Activated CD8-positive, alpha-beta memory T cell treated with anti-CD3 and anti-CD28 coated beads, Interleukin-2, amount 50 U/mL, for 24 hours (primary cell): ENCODE measurements at regions not wholly inside any gene's neighbourhood (a gene's known extent, or its start where the extent isn't known, plus 50 kb on each side); places are given as distances from the start of the nearest gene placed in this dataset.

ENCODE experiments used
- DNase-seq: peaks from one replicate; pipeline ENCODE4 v3.0.0-alpha.2; 2020; ENCODE audit errors: extremely low read depth

- DNase-seq: no peak
These were observed 509.6 kb upstream of the SUCLG2 start for GRCh38 chr3:68163968-68164367.

GRCh38 chr3:68163062-68163461, 508.6 kb upstream of the SUCLG2 start:
- no peak for DNase-seq

DNA sequence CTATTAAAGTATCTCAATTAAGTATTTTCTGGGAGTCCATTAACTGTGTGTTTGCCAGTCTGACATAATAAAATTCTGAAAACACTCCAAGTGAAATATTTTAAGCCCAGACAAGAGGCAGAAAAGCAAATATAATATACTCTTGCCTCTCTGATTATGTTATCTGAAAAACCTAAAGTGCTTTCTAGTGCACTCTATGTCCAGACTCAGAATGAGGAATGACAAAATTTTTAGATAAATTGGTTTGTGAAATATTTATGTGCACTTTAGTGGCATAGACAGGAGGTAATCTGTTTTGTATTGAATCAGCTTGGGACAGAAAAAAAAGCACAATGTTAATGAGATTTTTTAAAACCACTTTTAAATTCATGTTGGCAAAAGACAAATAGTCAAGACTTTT, 508.2 kb upstream of the SUCLG2 start:
- DNase-seq: no peak

- no peak for DNase-seq
These were observed 496.9 kb upstream of the SUCLG2 start for GRCh38 chr3:68151359-68151758.

DNA sequence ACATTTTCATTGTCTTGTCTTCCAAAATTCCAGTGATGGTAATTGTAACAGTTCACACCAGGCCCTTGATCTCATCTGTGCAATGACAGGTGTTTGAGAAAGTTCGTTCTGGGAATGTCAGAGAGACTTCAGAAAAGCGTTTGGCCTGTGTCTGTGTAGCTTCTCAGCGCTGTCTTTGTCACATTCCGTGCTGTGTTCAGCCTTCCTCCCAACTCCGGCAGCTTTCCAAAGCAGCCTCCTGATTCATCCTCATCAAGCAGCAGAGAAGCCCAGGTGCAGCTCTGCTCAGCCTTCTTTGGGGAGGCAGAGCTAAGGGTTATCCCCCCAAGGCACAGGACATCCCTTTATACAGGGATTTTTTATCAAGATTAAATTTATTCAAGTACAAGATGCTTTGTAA, 494.0 kb upstream of the SUCLG2 start:
- no peak for DNase-seq

DNA sequence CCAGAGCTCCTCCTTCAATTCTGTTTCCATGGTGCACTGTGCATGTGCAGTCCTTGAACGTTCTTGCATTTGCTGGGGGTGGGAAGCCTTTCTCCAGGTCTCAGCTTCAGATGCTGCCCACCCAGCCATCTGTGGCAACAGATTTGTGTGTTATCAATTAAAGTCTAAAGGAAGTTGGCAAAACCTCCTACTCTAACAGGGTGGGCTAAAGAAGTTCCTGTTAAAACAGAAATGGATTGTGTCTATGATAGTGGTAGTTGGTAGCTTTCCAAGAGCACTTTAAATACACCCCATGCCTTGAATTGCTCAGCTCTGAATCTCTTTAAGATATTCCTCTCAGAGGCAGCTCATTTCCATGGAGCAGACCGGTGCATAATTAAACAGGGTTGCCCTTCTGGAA, 488.0 kb upstream of the SUCLG2 start:
- DNase-seq: no peak

GRCh38 chr3:68139897-68140296, 485.5 kb upstream of the SUCLG2 start:
- DNase-seq: no peak

GRCh38 chr3:68136411-68136810, 482.0 kb upstream of the SUCLG2 start:
- DNase-seq: no peak

GRCh38 chr3:68135067-68135466, 480.7 kb upstream of the SUCLG2 start:
- no peak for DNase-seq

- no peak for DNase-seq
These were observed 474.7 kb upstream of the SUCLG2 start for GRCh38 chr3:68129065-68129464.

DNA sequence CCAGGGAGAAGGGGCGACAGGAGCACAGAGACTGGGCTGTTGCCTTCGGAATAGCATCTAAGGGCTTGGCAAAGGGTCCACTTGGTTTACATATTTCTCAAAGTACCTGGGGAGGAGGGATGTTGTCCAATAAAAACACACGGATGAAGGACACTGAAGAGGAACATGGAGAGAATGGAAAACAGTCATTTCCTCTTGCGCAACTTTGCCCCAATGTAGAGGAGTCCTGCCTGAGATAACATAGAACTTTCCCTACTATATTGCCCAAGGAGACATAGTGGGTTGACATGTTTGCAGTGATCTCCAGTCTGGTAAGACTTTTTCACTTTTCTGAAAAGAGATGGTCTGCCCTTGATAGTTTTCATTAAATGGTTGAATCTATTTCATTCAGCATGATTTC, 468.8 kb upstream of the SUCLG2 start:
- no peak for DNase-seq

DNA sequence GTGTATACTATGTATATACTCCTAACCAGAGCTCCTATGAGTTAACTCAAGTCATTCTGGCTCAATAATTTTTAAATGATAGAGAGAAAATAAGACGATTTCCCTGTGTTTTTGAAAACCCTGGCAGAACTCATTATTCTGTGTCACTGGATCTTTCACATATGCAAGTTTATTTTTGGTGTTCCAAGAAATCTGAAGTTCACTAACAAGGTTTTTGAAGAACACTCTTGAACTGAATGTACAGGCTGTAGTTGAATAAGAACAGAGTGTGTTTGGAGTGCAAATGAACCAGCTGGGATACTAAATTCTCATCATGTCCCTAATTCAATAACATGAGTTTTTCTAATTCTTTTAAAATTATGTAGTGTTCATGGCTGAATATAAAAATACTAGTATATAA, 466.9 kb upstream of the SUCLG2 start:
- no peak for DNase-seq

- no peak for DNase-seq
These were observed 462.2 kb upstream of the SUCLG2 start for GRCh38 chr3:68116580-68116979.

DNA sequence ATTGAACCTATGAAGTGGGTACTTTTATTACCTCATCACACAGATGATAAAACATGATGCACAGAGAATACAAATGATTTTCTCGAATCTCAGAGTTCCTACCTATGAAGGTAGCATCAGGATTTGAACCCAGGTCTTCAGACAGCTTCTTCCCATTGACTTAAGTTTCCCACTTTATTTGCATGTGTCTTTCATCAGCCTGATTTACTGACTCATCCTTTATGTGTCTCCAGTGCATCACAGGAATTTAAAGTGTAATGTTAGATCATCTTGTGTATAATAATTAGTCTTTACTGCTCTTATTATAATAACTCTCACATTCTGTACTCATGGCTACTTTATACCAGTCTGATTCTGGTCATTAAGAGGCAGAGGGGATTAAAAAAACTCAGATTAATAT, 449.4 kb upstream of the SUCLG2 start:
- DNase-seq: no peak

DNA sequence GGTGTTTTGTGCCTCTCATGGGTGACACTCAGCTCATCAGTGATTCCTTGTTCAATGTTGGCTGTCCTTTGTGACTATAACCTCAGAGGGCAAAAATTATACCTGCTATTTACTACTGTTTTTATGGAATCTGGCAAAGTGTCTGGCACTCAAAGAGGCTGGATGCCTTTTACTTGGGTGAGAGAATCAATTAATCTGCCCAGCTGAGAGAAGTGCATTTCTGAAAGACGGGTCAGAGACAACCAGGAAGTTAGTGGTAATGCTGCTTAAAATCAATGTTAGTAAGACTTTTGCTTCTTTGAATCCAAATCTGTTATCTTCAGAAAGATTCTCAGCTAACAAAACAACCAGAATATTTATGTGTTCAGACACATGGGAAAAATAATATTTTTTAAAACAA, 436.2 kb upstream of the SUCLG2 start:
- no peak for DNase-seq

GRCh38 chr3:68089572-68090011, 435.2 kb upstream of the SUCLG2 start:
- no peak for DNase-seq

DNA sequence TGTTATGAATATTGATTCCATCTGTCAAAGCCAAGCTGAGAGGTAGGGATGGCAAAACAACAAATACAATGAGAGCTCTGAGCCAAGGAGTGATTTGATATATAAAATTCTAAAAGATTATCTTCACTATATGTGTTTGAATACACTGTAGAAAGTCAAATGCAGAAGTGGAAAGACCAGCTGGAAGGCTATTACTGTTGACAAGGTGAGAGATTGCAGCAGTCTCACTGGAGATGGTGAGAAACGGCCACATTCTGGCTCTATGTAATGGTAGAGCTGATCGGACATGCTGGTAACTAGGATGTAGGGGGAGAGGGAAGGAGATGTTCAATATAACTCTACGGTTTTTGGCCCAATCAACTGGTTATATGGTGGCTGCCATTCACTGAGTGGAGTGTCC, 434.2 kb upstream of the SUCLG2 start:
- no peak for DNase-seq

GRCh38 chr3:68088216-68088615, 433.8 kb upstream of the SUCLG2 start:
- DNase-seq: no peak

DNA sequence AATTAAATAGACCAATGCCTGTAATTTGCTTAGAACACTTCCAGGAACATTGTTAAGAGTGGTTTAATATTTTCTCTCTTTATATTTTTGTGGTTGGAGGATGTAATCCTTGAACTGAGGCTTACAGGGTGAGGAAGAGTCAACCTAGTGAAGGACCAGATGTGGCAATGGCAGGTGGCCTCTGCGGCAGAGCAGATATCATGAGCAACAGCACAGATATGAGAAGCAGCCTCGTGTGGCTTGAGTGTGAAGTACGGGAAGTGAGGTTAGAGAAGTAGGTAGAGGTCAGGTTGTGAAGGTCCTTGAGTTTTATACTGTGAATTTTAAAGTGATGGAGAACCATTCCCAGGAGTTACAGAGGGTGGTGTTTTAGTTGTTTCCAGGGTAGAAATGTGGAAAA, 417.6 kb upstream of the SUCLG2 start:
- DNase-seq: no peak

- DNase-seq: no peak
These were observed 415.8 kb upstream of the SUCLG2 start for GRCh38 chr3:68070186-68070585.

GRCh38 chr3:68067314-68067713, 412.9 kb upstream of the SUCLG2 start:
- no peak for DNase-seq

GRCh38 chr3:68062926-68063325, 408.5 kb upstream of the SUCLG2 start:
- DNase-seq: no peak

- no peak for DNase-seq
These were observed 406.5 kb upstream of the SUCLG2 start for GRCh38 chr3:68060910-68061309.

DNA sequence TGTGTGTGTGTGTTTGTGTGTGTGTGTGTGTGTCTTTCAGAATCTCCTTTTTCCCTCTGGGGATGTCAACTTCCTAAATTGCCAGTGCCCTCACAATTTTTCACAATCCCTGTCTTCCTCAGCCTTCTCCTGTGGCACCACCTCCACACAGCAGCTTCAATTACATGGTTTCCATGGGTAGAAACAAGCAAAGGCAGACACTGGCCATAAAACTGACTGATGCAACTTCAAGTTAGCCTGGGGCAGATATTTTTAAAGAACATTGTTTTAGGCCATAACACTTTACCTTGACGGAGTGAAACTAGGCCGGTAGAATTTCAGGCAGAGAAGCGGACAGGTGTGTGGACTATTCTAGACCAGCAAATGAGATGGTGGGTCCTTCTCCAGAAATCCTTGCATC, 405.8 kb upstream of the SUCLG2 start:
- no peak for DNase-seq

DNA sequence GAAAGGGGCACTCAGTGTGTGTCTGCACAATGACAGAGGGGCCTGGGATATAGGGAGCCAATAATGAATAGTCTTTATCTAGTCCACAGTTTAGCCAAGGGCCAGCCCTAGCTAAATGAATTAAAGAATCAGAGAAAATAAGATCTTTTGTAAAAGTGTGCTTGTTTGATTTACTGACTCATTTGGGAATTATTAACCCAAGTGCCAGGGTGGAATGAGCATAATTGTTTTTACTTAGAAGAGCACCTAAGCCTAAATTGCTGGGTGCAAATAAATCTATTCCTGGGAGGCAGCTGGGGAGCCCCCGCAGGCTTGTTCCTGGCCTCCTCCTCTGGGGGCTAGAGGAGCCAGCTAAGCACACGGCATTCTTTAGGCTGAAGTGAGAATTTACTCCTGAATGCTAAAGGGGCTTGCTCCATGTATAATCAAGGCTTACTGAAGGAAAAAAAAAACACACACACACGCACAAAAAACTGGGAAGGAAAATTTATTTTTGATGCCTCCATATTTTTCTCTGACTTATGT, 405.3 kb upstream of the SUCLG2 start:
- DNase-seq: no peak
